ENCODE measurements at regions not wholly inside any gene's neighbourhood (a gene's known extent, or its start where the extent isn't known, plus 50 kb on each side); places are given as distances from the start of the nearest gene placed in this dataset.
A peak's percentile ranks its signal among the peaks of the same experiment; 100 is the strongest.
"Not testable (repeated sequence)": the region's sequence is repeated elsewhere in the genome, so short reads cannot be mapped to it uniquely, and the experiment has no call there.

- no peak for DNase-seq
These were observed 241.6 kb downstream of the CDK5RAP2 start for GRCh38 chr9:120338340-120338739.

DNA sequence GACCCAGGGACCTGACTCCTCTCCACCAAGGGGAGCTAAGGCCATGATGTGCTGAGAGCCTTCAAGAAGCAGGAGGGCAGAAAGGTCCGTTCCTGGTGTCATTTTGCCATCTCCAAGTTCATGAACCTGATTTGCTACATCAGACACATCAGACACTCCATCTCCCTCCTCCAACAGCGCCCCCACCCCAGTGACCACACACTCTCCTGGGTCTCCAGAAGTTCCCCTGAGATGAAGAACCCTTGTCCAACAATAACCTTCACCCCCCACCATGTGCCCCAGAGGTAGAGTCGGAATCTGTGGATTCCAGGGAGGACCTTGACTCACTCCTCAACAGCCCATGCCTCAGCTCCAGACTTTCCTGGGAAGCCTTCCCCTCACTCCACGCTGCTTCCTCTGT is 242.8 kb downstream of the CDK5RAP2 start:
- DNase-seq = no peak

DNA sequence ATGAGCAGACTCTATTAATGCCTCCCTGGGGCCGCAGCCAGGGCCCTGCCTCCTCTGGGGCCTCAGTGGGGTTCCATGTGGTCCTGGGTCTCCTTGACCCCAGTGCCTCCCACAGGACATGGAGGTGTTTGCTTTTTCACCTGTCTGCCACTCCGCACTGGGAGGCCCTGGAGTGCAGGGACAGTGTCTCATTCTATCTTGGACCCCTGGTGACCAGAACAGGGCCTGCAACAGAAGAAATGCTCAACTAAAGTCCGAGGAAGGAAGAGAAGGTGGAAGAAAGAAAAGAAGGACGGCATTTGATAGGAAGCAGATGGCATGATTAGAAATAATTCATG is 243.2 kb downstream of the CDK5RAP2 start:
- no peak for DNase-seq

DNA sequence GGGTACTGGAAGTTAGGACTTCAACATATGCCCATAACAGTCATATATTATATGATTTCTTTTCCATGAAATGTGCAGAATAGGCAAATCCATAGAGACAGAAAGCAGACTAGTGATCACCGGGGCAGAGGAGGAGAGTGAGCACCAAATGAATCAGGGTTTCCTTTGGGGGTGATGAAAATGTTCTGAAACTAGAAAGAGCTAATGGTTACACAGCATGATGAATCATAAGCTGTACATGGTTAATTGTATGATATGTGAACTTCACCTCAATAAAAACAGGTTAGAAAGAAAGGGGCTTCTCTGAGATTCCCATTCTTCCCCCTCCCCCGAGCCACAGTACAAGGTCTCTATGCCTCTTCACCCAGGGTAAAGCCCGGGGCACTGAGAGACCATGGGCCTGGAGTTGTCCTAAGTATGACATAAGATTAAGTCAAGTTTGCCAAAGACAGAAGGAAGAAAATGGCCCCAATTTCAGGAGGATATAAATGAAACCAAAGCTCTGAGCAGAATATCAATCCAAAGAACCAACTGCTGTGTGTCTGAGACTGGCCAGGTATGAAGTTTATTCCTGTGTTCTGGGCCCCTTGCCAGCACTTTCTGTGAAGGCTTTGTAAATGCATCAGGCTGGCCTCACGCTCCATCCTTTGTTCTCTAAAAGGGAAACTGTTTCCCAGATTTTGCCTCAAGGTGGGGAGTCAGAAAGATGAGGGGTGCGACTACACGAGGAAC is 243.8 kb downstream of the CDK5RAP2 start:
- DNase-seq = peak in 1 of 5 donors; percentile 5

DNA sequence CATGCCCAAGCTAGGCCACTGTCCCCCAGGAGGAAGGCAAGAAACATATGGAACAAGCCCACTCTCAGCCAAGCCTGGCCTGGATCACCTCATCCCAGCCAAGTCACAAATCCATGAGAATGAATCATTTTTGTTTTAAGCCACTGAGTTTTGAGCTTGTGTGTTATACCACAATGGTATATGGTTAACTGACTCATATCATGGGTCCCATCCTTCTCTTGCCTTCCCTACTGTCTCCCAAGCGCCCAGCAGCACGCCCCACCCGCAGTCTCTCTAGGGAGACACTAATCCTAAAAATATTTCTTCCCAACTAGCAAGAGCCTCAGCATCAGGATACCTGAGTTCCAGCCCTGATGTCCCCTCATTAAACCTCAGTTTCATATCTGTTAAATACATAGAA is 248.1 kb downstream of the CDK5RAP2 start:
- DNase-seq = no peak

GRCh38 chr9:120330031-120330430 is 249.9 kb downstream of the CDK5RAP2 start:
- DNase-seq = no peak

DNA sequence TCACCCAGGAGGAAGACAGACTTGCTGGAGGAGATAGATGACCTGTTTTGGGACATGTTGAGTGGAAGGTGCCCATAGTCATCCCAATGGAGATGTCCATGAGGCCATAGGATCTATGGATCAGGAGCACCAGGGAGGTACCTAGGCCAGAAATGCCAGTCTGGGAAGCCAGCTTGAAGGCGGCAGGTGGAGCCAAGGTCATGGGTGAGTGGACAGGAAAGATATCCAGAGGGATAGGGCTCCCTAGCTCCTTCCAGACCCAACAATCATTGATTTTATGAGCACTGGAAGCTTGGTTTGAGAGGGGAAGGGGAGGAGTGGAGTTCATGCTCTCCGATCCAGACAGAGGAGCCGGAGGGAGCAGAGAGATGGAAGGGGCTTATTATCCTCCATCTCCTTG is 252.6 kb downstream of the CDK5RAP2 start:
- no peak for DNase-seq

DNA sequence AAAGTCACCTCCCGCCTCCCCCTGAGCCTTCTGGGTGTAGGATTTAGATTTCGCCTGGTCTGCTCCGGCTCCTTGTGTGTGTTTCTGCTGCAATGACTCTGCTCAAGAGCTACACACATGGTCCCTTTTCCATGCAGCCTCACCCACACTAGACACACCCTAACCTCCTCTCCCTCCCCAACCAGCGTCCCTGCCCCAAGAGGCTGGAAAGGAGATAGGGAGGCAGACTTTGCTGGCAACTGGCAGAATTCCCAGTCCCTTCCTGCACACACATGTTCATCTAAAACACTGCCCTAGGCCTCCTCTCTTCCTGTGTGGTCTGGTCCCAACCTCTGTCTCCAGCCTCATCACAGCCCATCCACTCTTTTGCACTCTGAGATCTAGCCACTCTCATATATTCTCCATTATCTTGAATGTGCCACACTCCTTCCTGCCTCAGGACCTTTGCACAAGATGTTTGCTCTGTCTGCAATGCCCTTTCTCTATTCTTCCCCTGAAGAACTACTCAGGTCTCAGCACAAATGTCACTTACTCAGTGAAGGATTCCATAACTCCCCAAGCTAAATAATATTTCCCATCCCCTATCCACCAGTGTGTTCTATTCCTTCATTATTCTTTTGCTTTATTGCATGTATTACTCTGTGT is 253.8 kb downstream of the CDK5RAP2 start:
- DNase-seq = no peak

DNA sequence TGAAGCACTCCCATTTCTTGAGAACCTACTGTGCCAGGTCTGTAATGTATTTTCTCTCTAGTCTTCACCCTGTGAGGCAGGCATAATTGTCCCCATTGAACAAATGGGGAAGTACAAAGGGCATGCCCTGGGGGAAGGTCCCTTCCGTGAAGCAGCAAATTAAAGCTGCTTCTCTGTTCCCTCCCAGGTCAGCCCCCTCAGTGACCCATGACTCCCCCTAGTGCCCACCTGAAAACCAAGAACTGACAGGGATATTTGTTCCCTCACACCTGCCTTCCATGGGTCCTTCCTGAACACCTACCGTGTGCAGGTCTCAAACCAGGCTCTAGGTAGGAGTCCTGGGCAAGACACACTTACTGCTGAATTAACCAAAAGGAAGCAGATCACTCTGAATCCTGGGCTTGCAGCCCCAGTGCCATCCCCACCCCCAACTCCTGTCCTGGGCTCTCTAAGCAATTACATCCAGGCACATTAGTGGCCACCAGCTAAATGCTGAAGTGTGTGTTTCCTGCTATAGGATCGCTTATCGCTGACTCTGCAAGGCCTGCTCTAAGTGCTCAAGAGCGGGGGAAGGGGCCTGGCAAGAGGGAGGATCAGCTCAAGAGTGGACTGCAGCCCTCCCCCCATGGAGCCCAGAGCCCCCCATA is 254.8 kb downstream of the CDK5RAP2 start:
- DNase-seq = no peak

GRCh38 chr9:120324461-120324860 is 255.5 kb downstream of the CDK5RAP2 start:
- DNase-seq = no peak

DNA sequence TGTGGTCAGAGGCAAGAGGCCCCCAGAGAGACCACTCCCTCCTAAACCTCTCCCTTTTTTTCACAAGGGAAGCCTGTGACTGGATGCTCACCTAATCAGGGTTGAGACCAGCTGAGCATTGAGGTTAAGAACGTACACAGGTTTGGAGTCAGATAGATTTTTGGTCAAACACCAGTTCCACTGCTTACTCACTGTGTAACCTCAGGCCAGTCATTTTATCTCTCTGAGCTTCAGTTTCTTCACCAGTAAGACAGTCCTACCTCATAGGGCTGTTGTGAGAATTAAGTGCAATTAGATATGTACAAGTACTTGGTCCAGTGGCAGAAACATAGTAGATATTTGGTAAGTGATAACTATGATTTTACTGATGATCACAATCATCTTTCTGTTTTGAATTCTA is 256.8 kb downstream of the CDK5RAP2 start:
- no peak for DNase-seq

- no peak for DNase-seq
These were observed 260.5 kb downstream of the CDK5RAP2 start for GRCh38 chr9:120319452-120319851.

GRCh38 chr9:120315154-120315553 is 264.8 kb downstream of the CDK5RAP2 start:
- DNase-seq = no peak

DNA sequence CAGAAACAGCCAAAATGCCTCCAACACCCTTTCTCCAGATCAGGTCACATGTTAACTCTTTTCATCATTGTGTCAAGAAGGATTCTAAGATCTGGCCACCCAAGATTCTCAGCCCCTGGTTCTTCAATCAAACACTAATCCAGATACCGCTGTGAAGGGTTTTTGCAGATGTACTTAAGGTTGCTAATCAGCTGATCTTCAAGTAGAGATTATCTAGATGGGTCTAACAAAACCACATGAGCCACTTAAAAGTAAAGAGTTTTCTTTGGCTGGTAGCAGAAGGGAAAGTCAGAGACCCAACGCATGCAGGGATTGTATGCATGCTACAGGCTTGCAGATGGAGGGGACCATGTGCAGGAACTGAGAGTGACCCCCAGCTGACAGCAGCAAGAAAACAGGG is 267.9 kb downstream of the CDK5RAP2 start:
- DNase-seq = no peak

DNA sequence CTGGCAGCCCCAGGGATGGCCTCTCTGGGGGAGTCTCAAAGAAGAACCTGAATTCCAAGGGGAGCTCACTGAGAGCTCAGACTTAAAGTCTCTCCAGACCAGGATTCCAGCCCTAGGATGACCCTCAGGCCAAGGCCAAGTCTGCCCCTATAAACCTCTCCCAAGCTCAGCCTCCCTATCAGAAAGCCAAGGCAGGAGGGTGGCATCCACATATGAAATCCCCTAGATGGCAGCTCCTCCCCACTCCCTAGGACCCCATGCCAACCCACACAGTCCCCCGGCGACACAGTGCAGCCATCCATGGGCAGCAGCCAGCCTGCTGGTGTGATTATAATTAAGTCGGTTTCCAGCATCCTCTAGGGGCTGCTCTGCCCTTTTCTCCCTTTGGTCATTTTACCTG is 269.9 kb downstream of the CDK5RAP2 start:
- no peak for DNase-seq

GRCh38 chr9:120308495-120308894 is 271.5 kb downstream of the CDK5RAP2 start:
- no peak for DNase-seq

DNA sequence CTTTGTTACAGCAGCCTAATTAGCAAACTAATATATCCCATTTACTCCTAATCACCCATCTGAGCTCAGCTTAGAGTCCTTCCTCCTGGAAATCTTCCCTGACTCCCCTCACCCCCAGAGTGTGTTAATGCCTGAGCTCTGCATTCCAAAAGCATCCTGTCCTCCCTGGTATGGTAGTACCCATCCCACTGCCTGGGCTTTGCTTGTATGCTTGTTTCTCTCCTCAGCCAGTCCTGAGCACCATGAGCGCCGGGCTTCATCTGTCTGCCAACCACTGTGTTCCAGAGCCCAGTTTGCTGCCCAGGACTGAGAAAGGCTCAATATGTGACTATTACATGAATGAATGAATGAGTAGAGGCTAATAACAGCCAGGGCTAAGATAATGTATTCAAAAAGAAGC is 272.4 kb downstream of the CDK5RAP2 start:
- DNase-seq = no peak

DNA sequence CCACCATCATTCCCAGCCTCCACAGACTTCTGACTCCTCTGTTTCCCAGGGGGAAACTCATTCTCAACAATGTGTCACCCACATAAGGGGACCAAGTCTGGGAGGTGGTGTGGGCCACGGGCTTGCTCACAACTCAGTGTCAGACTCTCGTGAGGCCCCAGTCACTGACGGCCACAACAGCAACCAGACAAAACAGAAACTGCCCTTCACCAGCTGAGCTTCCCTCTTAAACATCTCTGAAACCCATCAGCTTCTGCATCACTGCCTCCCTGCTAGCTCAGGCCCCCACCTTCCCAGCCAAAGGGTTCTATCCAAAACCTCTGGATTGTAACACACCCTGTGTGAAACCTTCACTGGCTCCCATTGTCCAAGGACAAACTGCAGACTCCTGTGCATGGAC is 273.4 kb downstream of the CDK5RAP2 start:
- DNase-seq = no peak

GRCh38 chr9:120306088-120306487 is 273.9 kb downstream of the CDK5RAP2 start:
- DNase-seq = no peak

- DNase-seq = not testable (repeated sequence)
These were observed 275.1 kb downstream of the CDK5RAP2 start for GRCh38 chr9:120304896-120305295.

DNA sequence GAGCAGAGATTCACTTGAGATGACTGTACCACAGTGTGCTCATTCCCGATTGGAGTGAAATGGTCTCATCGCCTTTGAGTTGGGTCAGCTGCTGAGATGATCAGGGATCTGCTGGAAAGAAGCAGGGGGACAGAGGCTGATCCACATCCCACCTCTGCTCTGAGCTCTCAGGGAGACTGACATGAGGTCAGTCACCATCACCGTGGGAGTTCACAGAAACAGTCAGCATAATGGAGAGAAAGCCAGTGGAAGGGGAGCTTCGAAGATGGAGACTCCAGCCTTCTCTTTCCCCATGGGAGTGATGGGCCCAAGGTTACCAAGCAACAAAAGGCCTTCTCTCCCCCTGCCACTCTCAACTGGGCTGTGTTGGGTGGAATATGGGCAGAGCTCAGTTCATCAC is 276.4 kb downstream of the CDK5RAP2 start:
- DNase-seq = no peak

- DNase-seq = no peak
These were observed 280.2 kb downstream of the CDK5RAP2 start for GRCh38 chr9:120299785-120300184.

DNA sequence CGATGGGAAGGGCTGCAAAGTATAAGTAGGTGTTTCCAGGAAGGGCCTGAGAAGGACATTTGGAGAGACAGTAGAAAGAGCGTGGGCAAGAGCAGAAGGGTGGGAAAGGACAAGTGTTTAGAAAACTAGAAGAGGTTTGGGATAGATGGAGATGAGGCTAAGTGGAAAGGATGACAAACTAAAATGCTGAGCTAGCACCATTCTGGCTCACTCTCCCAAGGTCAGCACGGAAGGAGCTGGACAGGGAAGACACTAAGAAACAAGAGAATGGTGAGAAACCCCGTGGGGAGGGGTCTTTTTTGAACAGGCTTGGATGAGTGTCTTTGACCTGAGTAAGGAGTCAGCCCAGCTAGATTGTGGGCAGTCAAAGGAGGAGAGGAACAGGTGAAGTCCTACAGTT is 286.0 kb downstream of the CDK5RAP2 start:
- no peak for DNase-seq

DNA sequence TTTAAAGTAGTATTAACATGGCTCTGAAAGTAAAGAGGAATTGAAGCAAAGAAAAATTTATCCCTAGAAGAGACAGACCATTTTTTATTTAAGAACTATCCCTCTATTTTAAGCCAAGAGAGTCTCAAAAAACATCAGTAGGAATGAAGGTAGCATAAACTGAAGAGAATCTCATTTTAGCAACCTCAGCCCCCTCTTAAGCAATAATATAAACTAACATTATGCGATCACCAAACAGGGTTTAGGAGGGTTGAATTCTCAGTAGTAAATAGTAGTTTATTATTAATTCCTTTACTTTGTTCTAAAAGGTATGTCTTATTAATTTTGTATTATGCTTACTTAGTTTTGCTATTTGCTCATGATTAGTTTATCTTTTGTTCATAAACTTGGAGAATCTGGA is 287.4 kb downstream of the CDK5RAP2 start:
- DNase-seq = no peak

All from T-helper 1 cell (primary cell).